HG03060 (cell line): ENCODE measurements at regions not wholly inside any gene's neighbourhood (a gene's known extent, or its start where the extent isn't known, plus 50 kb on each side); places are given as distances from the start of the nearest gene placed in this dataset.
A peak's percentile ranks its signal among the peaks of the same experiment; 100 is the strongest.
"Not testable (repeated sequence)": the region's sequence is repeated elsewhere in the genome, so short reads cannot be mapped to it uniquely, and the experiment has no call there.

ENCODE experiments used
- ATAC-seq: cut with Tn5 transposase; IDR thresholded peaks from one replicate; pipeline ENCODE4 v1.9.1; 2021; ENCODE audit warnings: low read depth, moderate number of reproducible peaks; ENCODE audit not compliant: unreplicated experiment

- no peak for ATAC-seq
Measured at GRCh38 chr5:100693481-100693880, 158.3 kb downstream of the FAM174A start.

DNA sequence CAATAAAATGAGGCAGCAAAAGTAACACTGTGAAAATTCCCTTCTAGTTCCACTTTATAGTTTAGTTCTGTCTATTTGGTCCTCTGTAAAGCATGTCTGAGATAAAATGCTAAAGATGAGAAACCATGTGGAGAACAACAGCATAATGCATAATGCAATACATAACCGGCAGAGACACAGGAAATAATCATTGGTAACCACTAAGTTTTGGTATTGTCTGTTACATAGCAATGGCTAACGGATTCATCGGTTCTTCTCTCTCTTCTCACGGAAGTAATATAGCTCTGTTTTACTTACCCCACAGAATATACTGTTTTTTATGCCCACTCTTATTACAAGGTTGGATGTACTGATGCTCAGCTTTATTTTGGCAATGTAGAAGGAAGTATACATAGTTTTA, 158.9 kb downstream of the FAM174A start:
- ATAC-seq = no peak

GRCh38 chr5:100697970-100698369, 162.8 kb downstream of the FAM174A start:
- ATAC-seq = no peak

DNA sequence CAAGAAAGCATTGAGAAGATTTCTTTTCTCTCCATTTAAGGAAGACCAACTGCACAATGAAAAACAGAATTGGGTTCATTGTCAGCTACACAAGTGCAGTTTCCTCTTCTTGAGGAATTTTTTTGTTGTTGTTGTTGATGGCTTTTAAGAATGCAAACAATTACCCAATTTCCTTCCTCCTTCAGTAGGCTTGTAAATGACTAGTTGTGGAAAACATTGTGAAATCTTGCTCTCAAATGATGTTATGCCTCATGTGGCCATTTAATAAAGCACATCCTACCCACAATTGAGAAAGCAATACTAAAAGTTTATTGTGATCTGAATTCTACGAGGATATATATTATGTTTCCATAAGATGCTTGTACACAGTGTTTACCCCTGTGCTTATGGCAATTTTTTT, 171.6 kb downstream of the FAM174A start:
- ATAC-seq = no peak

DNA sequence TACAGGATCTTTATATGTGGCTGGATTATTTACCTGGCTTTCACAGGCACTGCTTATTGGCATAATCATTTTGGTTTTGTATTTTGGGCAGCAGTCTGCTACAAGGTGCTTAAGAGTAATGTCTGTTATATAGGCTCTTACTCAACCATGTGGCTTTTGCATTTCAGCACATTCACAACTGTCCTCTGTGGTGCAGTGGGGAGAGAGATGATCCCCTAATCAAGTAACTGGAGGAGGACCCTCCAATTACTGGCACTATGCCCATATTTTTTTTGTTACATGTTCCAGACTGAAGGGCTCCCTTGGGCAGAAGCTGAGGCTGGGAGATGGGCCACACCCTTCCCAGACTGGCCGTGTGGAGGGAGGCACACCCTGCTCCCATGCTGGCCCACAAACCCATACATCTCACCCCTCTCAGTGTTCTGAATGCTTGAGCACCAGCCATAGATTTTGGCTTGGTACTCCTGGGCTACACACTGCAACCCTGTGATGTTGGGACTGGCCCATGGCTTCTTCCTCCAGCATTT, 173.5 kb downstream of the FAM174A start:
- no peak for ATAC-seq

- no peak for ATAC-seq
Measured at GRCh38 chr5:100709771-100710170, 174.6 kb downstream of the FAM174A start.

DNA sequence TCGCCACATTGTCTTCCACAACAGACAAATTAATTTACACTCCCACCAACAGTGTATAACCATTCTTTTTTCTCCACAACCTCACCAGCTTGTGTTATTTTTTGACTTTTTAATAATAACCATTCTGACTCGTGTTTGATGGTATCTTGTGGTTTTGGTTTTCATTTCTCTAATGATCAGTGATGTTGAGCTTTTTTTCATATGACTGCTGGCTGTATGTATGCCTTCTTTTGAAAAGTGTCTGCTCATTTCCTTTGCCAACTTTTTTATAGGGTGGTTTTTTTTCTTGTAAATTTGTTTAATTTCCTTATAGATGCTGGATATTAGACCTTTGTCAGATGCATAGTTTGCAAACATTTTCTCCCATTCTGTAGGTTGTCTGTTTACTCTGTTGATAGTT, 179.6 kb downstream of the FAM174A start:
- not testable (repeated sequence) for ATAC-seq

DNA sequence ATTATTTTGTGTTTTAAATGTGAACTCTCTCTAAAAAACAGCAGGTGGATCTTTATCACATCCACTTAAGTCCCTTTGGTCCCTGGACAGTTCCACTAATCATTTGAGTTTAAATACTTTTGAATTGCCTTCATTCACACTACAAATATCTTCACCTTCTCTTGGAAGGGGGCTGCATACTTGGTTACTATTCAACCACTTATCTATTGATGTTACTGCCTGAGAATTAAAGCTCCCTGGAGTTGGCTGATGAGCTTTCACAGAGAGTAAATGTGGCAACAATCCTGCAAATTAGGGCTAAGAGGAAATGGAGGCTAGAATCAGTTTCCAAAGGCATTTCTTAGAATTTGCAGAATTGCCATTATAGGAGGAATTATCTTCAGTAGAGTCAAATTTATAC, 180.4 kb downstream of the ST8SIA4 start:
- ATAC-seq = no peak

DNA sequence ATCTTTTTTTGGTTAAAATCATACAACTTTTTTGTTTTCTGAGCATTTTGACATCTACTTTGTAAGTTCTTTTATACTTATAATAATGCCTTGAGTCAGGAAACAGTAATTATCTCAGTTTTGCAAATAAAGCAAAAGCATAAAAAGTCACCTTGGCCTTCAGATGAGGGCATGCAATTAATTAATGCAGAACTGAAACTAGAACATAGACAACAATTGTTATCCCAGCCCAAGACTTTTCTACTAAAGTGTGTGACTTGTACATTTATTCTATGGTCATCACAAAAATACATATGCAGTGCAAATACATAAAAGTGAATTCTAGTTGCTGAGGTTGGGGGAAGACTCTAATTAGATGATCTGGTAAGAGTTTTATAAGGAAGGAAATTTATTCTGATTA, 179.9 kb downstream of the ST8SIA4 start:
- ATAC-seq = no peak

DNA sequence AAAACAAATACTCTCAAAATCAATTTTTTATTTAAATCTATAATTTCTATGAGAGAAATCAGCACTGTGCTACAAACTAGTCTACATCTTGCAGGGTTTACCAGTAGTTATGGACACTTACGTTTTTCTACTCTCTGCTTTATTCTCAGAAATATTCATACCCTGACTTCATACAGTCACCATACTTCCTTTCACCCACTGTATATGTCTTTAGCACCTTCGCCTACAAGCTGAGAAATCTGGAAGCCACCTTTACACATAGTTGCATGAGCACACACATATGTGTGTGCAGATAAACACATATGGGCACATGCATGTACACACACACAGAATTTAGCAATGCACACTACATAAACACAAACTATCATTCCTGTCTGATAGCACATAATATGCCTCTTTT, 177.0 kb downstream of the ST8SIA4 start:
- ATAC-seq = no peak

DNA sequence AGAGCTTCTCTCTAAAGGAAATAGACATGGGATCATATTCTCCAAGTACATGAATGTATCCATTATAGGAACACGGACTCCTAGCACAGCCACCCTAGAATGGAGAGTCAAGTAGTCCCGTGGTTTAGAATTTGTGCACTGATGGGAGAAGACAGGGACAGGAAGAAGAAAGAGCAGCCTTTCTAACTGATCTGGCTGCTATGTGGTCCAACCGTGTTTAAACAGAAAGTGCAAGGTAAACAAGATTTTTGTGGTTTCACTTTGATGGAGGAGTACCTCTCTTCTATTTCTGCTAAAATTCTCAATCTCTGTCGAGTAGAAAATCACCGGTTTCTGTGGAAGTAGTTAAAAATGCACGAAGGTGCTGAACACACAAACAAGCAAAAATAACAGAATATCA, 171.3 kb downstream of the ST8SIA4 start:
- peak; percentile 93 for ATAC-seq

- ATAC-seq = peak; percentile 47
Measured at GRCh38 chr5:100746730-100747129, 156.4 kb downstream of the ST8SIA4 start.

GRCh38 chr5:100749771-100750284, 153.3 kb downstream of the ST8SIA4 start:
- ATAC-seq = no peak

GRCh38 chr5:100755435-100755834, 147.6 kb downstream of the ST8SIA4 start:
- ATAC-seq = no peak
